DOHH2 (cell line): ENCODE measurements at regions not wholly inside any gene's neighbourhood (a gene's known extent, or its start where the extent isn't known, plus 50 kb on each side); places are given as distances from the start of the nearest gene placed in this dataset.

ENCODE experiments used
- EZH2phosphoT487 ChIP-seq: fragments of 200-600 bp; sonication (generic); IDR thresholded peaks from 2 replicates; pipeline ENCODE4 v1.6.1; 2017; ENCODE audit warnings: borderline replicate concordance, mild to moderate bottlenecking, antibody characterized with exemption, low read length, moderate library complexity, mixed read lengths
- TF ChIP-seq, protein P1 (sequence below): fragments of 200-600 bp; sonication (generic); IDR thresholded peaks from one replicate; pipeline ENCODE4 v1.5.1; 2014; ENCODE audit warnings: antibody characterized with exemption, mild to moderate bottlenecking, low read depth, low read length; ENCODE audit not compliant: poor library complexity, severe bottlenecking

GRCh38 chr3:127399154-127399553 is 111.3 kb upstream of the PRR20G start:
- TF ChIP-seq, protein P1, sequence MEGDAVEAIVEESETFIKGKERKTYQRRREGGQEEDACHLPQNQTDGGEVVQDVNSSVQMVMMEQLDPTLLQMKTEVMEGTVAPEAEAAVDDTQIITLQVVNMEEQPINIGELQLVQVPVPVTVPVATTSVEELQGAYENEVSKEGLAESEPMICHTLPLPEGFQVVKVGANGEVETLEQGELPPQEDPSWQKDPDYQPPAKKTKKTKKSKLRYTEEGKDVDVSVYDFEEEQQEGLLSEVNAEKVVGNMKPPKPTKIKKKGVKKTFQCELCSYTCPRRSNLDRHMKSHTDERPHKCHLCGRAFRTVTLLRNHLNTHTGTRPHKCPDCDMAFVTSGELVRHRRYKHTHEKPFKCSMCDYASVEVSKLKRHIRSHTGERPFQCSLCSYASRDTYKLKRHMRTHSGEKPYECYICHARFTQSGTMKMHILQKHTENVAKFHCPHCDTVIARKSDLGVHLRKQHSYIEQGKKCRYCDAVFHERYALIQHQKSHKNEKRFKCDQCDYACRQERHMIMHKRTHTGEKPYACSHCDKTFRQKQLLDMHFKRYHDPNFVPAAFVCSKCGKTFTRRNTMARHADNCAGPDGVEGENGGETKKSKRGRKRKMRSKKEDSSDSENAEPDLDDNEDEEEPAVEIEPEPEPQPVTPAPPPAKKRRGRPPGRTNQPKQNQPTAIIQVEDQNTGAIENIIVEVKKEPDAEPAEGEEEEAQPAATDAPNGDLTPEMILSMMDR, result no peak
- TF ChIP-seq EZH2phosphoT487, result no peak
